BJ (cell line): ENCODE measurements at regions not wholly inside any gene's neighbourhood (a gene's known extent, or its start where the extent isn't known, plus 50 kb on each side); places are given as distances from the start of the nearest gene placed in this dataset.

Source experiments
- CTCF ChIA-PET: fragments of 350-600 bp; formaldehyde crosslinking; extraction: SDS; loops from one replicate; lab custom pipeline; 2021; ENCODE audit warnings: antibody characterized with exemption, inconsistent platforms; lab: Yijun Ruan, JAX
- POLR2A ChIA-PET: fragments of 300-600 bp; sonication (Branson Sonifier 250); formaldehyde crosslinking; extraction: SDS; loops from one replicate; lab custom pipeline; 2021; ENCODE audit warnings: antibody characterized with exemption; lab: Charles Lee
- DNase-seq: peaks from one replicate; pipeline ENCODE4 v3.0.0-alpha.2; 2011; ENCODE audit warnings: low read depth
- H3K27me3 ChIP-seq: 2 replicates; pipeline ENCODE4 v1.6.0; 2011; ENCODE audit warnings: low read length; ENCODE audit not compliant: control insufficient read depth, insufficient read depth
- H3K36me3 ChIP-seq: 2 replicates; pipeline ENCODE4 v1.5.1; 2011; ENCODE audit warnings: low read length; ENCODE audit not compliant: control insufficient read depth, insufficient read depth
- H3K4me3 ChIP-seq: 2 replicates; pipeline ENCODE4 v1.5.1; 2011; ENCODE audit warnings: low read depth, mild to moderate bottlenecking, control low read depth, low read length
- CTCF ChIP-seq: IDR thresholded peaks from 2 replicates; pipeline ENCODE4 v1.5.1; 2011; ENCODE audit warnings: low read depth, mild to moderate bottlenecking, control low read depth, inconsistent platforms, low read length, moderate library complexity; ENCODE audit not compliant: insufficient read depth

DNA sequence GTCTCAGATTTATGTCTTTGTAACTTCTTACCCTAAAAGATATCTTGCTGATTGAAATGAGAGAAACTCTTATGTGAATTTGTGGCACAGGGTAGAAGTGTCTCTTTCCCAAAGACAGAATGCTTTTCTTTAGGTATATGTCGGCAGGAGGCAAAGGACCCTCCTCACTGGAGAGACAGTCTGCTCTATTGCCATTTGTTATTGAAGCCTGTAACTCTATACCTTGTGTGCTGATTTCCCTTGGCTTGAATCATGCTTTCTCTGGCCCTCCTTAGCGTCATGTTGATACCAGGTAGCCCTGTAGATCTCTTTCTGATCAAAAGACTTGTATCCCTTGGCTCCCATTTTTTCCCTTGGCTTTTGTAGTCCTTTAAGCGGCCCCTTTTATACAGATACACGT lies 284.3 kb downstream of the CXXC4 start:
- no peak for DNase-seq
- CTCF ChIA-PET = no interaction called here
- Histone ChIP-seq H3K27me3 (no peaks in the 10 kb centered on the region), H3K4me3 (no peak overlapping the region), H3K36me3 (no peaks in the 10 kb centered on the region)
- POLR2A ChIA-PET = no interaction called here
- no peak for TF ChIP-seq CTCF

DNA sequence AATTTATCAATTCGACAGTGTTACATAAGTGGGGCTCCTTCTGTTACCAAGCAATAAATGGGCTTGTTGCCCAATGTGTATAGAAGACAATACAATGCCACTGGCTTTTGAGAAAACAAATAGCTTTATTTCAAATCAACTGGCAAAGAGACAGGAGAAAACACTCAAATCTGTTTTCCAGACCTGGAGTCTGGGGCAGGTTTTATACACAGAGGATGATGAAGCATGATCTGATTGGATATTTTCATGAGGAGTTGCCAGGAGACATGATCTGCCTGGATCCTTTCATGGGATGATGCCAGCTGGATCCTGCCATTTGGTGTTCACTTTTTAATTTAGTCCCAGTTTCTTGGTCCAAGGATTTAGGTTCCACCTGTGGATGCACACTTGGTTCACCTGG lies 287.9 kb downstream of the CXXC4 start:
- Histone ChIP-seq H3K27me3 (no peaks in the 10 kb centered on the region), H3K36me3 (no peaks in the 10 kb centered on the region), H3K4me3 (no peak overlapping the region)
- no peak for TF ChIP-seq CTCF
- CTCF ChIA-PET = no interaction called here
- POLR2A ChIA-PET = no interaction called here
- no peak for DNase-seq

GRCh38 chr4:104205116-104205515 lies 289.6 kb downstream of the CXXC4 start:
- Histone ChIP-seq H3K36me3 (no peaks in the 10 kb centered on the region), H3K27me3 (no peaks in the 10 kb centered on the region), H3K4me3 (no peak overlapping the region)
- CTCF ChIA-PET = no interaction called here
- no peak for DNase-seq
- POLR2A ChIA-PET = no interaction called here
- TF ChIP-seq CTCF = no peak

DNA sequence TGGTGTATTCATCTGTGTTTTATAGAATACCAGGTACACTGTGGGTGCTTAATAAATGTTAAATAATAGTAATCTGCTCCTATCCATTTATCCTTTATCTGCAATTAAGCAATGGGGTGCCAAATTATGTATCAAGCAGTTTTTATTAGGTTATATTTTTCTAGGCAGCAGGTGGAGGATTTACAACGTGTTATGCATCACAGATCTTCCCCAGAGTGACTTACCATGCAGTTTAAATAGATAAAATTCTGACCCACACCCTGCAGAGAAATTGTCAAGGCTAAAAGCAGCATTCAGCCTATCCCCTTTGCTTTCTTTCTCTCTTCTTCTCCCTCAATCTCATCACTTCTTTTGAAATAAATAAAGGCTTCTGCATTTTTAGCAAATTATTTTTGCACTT lies 306.4 kb downstream of the CXXC4 start:
- ChIA-PET POLR2A (no interaction called here), CTCF (no interaction called here)
- Histone ChIP-seq H3K4me3 (no peak overlapping the region), H3K36me3 (no peaks in the 10 kb centered on the region), H3K27me3 (no peaks in the 10 kb centered on the region)
- TF ChIP-seq CTCF = no peak
- no peak for DNase-seq

DNA sequence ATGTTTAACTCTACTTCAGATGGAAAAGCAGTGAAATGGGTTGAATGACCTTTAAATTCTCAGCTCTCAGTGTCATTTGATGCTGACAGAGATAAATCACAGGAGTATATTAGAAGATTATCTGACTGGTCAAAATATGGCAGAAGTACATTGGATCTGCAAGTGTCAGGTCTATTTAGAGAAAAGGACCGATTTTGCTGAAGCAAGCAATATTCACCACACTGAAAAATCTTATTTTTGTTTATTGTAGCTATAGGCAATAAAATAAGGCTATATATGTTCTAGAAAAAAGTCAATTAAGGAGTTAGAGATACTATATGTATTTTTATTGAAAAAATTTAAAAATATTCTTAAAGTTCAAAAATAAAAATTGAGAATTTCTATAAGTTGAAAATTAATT lies 325.3 kb downstream of the CXXC4 start:
- Histone ChIP-seq H3K36me3 (no peaks in the 10 kb centered on the region), H3K27me3 (no peaks in the 10 kb centered on the region), H3K4me3 (no peak overlapping the region)
- ChIA-PET CTCF (no interaction called here), POLR2A (no interaction called here)
- DNase-seq = no peak
- TF ChIP-seq CTCF = no peak
